AG09319 (cell line): ENCODE measurements at regions not wholly inside any gene's neighbourhood (a gene's known extent, or its start where the extent isn't known, plus 50 kb on each side); places are given as distances from the start of the nearest gene placed in this dataset.

Experiments
- DNase-seq: peaks from one replicate; pipeline ENCODE4 v3.0.0-alpha.2; 2010; ENCODE audit warnings: low read depth; ENCODE audit errors: extremely low read depth
- TF ChIP-seq, protein P1 (sequence below): IDR thresholded peaks from 2 replicates; pipeline ENCODE4 v1.5.1; 2011; ENCODE audit warnings: low read depth, mild to moderate bottlenecking, inconsistent platforms, low read length, moderate library complexity

DNA sequence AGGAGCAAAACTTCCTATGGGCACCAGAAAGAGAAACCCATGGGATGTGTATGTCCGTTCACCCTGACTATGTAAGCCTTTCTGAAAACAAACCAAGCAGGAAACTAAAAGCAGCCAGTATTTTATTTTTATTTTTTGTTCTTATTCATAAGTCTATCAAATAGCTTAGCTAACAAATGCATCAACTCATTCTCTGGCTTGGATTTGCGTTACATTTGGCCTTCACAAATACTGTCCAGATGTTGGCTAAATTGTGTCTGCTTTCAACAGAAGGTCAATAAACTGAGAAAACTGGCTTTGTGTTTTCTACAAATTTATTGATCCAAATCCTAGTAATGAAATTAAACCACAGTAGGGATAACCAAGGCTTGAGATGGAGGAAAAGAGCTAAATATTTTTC, 379.0 kb downstream of the NOVA1 start:
- TF ChIP-seq, protein P1, sequence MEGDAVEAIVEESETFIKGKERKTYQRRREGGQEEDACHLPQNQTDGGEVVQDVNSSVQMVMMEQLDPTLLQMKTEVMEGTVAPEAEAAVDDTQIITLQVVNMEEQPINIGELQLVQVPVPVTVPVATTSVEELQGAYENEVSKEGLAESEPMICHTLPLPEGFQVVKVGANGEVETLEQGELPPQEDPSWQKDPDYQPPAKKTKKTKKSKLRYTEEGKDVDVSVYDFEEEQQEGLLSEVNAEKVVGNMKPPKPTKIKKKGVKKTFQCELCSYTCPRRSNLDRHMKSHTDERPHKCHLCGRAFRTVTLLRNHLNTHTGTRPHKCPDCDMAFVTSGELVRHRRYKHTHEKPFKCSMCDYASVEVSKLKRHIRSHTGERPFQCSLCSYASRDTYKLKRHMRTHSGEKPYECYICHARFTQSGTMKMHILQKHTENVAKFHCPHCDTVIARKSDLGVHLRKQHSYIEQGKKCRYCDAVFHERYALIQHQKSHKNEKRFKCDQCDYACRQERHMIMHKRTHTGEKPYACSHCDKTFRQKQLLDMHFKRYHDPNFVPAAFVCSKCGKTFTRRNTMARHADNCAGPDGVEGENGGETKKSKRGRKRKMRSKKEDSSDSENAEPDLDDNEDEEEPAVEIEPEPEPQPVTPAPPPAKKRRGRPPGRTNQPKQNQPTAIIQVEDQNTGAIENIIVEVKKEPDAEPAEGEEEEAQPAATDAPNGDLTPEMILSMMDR, result no peak
- DNase-seq, result no peak

DNA sequence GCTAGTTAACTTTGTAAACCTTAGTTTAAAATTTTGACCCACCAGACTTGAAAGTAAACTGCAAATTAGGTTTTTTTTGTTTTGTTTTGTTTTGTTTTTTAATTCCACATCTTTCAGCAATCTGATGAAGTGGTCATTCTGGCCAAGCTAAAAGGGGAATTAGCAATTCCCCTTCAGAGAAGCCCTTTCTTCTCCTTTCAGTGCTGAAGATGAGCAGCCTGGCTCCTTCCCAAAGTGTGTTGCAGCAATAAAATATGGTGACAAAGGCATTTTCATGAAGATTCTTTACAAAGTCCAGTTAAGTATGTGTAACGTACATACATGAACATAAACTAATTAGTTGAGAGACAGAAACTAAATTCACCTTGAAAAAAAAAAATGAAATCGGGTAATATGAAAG, 380.1 kb downstream of the NOVA1 start:
- DNase-seq, result no peak
- TF ChIP-seq, protein P1, result no peak

DNA sequence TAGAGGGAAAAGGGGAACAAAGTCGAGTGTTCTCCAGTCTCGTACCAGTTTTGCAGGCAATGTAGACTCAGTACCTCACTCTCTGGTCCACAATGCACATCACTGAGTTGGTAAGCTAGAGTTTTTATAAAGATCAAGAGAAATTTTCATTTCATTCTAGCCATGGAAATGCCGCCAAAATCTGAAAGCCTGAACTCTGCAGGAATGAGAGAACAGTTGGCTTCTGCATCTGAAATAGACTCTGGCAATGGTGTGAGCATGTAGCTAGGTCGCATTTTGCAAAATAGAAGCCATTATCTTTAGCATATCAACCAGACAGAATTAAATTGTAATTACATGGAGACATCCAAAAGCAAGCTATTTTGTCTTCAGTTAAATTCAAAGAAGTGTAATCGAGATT, 381.0 kb downstream of the NOVA1 start:
- no peak for DNase-seq
- TF ChIP-seq, protein P1, result no peak

DNA sequence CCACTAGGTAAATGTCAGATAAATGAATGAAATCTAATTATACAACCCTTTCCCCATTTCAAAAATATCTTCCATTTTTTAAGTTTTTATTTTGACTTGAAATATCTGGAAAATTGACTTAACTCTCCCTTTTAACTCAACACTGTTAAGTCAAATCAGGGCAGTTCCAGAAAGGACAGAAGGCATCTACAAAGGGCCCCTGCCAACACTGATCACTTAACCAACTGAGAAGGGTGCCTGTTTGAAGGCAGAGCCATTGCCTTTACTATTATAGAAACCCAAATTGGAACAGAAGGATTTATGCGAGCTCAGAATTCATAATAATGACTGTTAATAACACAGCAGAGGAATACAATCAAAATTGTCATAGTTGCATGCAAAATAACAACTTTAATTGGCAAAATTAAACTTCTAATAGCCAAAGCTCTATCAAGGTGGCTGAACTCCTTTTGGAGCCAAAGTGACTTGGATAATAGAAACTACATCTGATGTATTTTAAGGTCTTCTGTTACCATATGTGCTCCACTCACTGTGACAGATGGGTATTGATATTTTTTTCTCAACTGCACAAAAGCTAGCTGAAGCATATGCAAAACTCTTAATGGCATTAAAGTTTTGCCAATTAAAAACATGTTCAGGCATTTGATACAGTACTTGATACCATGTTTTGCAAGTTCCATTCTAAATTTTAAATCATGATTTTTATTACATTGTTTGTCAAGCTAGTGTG, 383.8 kb downstream of the NOVA1 start:
- no peak for DNase-seq
- TF ChIP-seq, protein P1, result no peak

DNA sequence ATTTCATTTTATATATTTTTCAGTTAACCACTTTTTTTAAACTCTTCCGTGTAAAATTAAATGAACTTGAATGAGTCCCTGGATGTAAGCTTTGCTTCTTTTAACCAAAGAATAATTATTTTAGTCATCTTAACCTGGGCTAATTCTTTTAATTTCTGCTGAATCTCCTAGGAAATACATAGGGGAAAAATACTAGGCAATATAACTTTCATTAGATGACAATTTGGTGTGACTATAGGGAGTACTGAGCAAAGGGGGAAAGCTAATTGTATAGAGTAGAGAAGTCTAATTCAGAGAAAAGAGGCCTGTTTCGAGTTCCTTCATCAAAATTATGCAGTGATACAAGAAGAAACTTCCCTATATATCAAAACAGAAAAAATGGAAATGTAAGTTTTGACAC, 388.1 kb downstream of the NOVA1 start:
- DNase-seq, result no peak
- TF ChIP-seq, protein P1, result no peak

DNA sequence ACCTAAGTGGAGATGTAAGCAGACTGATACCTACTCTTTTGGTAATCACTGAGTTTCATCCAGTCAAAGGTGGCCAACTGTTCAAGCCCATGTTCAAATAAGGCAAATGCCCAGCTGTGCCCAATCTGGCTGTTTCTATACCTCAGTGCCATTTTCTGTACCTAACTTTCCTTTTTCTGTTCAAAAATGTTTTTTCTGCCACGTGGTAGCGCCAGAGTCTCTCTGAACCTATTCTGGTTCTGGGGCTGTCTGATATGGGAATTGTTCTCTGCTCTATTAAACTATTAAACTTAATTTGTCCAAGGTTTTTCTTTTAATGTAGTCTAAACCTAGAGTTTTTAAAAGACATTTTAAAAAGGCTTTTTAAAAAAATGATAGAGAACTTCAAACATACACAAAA, 391.2 kb downstream of the NOVA1 start:
- DNase-seq, result no peak

DNA sequence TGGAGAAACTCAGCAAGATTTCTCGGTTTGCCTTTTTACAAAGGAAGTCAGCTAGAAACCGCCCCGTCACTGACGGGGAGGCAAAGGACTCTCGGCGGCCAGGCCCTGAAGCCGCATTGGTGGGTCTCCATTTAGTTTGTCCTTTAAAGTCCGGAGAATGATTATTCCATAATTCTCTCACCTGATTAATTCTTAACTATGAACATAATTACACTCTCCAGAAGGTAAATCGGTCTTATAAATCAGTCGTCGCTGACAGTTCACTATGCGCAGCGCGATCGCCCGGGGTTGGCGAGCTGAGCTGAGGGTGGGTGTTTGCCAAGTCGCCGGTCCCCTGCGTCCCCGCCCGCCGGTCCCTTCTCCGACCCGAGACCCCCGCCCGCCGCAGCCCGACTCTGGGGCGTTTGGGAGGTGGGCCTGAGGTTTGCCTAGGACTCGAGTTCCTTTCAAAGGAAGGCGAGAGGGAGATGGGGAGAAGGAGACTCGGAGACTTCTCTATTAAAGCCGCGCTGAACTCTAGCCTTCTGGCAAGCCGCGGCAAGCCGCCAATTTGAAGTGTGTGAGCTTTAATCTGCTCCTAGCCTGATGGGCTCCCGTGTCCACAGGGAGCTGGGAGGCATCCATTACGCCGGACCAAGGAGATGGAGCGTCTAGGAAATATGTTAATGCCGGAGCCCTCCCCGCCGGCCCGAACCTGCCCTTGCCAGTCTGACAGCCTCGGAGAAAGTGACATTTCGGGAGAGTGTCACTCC, 392.9 kb downstream of the NOVA1 start:
- no peak for DNase-seq
- TF ChIP-seq, protein P1, result no peak

More for the DNA sequence above, 391.2 kb downstream of the NOVA1 start:
- TF ChIP-seq, protein P1, result no peak
